ENCODE measurements at regions not wholly inside any gene's neighbourhood (a gene's known extent, or its start where the extent isn't known, plus 50 kb on each side); places are given as distances from the start of the nearest gene placed in this dataset.

GRCh38 chr16:60346256-60346655 is 1612.1 kb upstream of the GOT2 start:
- no peak for TF ChIP-seq CTCF (IDR thresholded peaks at IDR 0.05)
- Mint-ChIP-seq H3K27me3 (ENCODE audit: insufficient read depth) (peaks cover under 1% of the 10 kb centered on the region; the same call in 1 of the 2 replicates), H3K4me1 (ENCODE audit: low read depth) (no peaks in the 10 kb centered on the region), H3K36me3 (ENCODE audit: low read depth) (no peaks in the 10 kb centered on the region), H3K4me3 (no peak overlapping the region), H3K9me3 (peaks cover 17% of the 10 kb centered on the region), H3K27ac (no peak overlapping the region)
- no peak for DNase-seq

GRCh38 chr16:60337671-60338070 is 1603.6 kb upstream of the GOT2 start:
- TF ChIP-seq CTCF (IDR thresholded peaks at IDR 0.05) = no peak
- H3K27me3 Mint-ChIP-seq (ENCODE audit: insufficient read depth) = peaks cover 2% of the 10 kb centered on the region; the same call in 1 of the 2 replicates
- no peak overlapping the region for H3K27ac Mint-ChIP-seq
- DNase-seq = no peak
- no peaks in the 10 kb centered on the region for H3K36me3 Mint-ChIP-seq (ENCODE audit: low read depth)
- no peaks in the 10 kb centered on the region for H3K4me1 Mint-ChIP-seq (ENCODE audit: low read depth)
- peaks cover 32% of the 10 kb centered on the region for H3K9me3 Mint-ChIP-seq
- H3K4me3 Mint-ChIP-seq = no peak overlapping the region

GRCh38 chr16:60331168-60331567 is 1597.1 kb upstream of the GOT2 start:
- Mint-ChIP-seq H3K36me3 (ENCODE audit: low read depth) (no peaks in the 10 kb centered on the region), H3K27ac (no peak overlapping the region), H3K27me3 (ENCODE audit: insufficient read depth) (no peaks in the 10 kb centered on the region), H3K4me3 (no peak overlapping the region), H3K4me1 (ENCODE audit: low read depth) (no peaks in the 10 kb centered on the region), H3K9me3 (peaks cover 27% of the 10 kb centered on the region)
- DNase-seq = no peak
- TF ChIP-seq CTCF (IDR thresholded peaks at IDR 0.05) = no peak

GRCh38 chr16:60329108-60329507 is 1595.0 kb upstream of the GOT2 start:
- H3K27me3 Mint-ChIP-seq (ENCODE audit: insufficient read depth) = no peaks in the 10 kb centered on the region
- no peak for DNase-seq
- H3K36me3 Mint-ChIP-seq (ENCODE audit: low read depth) = no peaks in the 10 kb centered on the region
- H3K4me1 Mint-ChIP-seq (ENCODE audit: low read depth) = no peaks in the 10 kb centered on the region
- no peak overlapping the region for H3K4me3 Mint-ChIP-seq
- H3K27ac Mint-ChIP-seq = no peak overlapping the region
- TF ChIP-seq CTCF (IDR thresholded peaks at IDR 0.05) = no peak
- peaks cover 25% of the 10 kb centered on the region for H3K9me3 Mint-ChIP-seq

GRCh38 chr16:60328152-60328551 is 1594.0 kb upstream of the GOT2 start:
- H3K4me3 Mint-ChIP-seq = no peak overlapping the region
- no peak overlapping the region for H3K27ac Mint-ChIP-seq
- no peaks in the 10 kb centered on the region for H3K4me1 Mint-ChIP-seq (ENCODE audit: low read depth)
- no peaks in the 10 kb centered on the region for H3K27me3 Mint-ChIP-seq (ENCODE audit: insufficient read depth)
- H3K9me3 Mint-ChIP-seq = peaks cover 28% of the 10 kb centered on the region
- no peak for TF ChIP-seq CTCF (IDR thresholded peaks at IDR 0.05)
- no peaks in the 10 kb centered on the region for H3K36me3 Mint-ChIP-seq (ENCODE audit: low read depth)
- DNase-seq = no peak

GRCh38 chr16:60318486-60318885 is 1584.4 kb upstream of the GOT2 start:
- Mint-ChIP-seq H3K27me3 (ENCODE audit: insufficient read depth) (no peaks in the 10 kb centered on the region; the same call in 1 of the 2 replicates), H3K36me3 (ENCODE audit: low read depth) (no peaks in the 10 kb centered on the region; the same call in 1 of the 2 replicates), H3K9me3 (peaks cover 36% of the 10 kb centered on the region), H3K4me1 (ENCODE audit: low read depth) (no peaks in the 10 kb centered on the region), H3K4me3 (no peak overlapping the region), H3K27ac (no peak overlapping the region)
- no peak for DNase-seq
- TF ChIP-seq CTCF (IDR thresholded peaks at IDR 0.05) = no peak
